ENCODE measurements at regions not wholly inside any gene's neighbourhood (a gene's known extent, or its start where the extent isn't known, plus 50 kb on each side); places are given as distances from the start of the nearest gene placed in this dataset.

DNA sequence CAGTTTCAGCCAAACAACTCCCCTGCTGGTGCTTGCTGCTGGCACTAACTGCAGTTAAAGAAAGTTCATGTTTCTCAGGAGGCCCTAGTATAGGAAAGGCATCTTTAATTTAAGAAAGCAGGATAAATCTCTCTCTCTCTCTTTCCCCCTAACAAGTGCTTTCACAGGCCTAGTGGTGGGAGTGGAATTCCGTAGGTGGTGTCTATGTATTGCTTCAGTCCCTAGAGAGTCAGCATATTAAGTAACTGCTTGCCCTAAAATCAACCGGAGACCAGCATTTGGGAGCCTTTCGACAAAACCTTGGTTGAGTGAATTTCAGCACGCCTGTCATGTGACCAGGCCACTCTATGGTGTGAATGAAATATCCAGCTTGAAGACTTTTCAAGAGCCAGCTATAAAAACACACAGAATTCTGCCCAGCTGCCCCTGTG is 169.2 kb upstream of the TGFBR2 start:
- DNase-seq: peak in 4 of 5 donors; percentile 49 to 82 (median 77)
- Histone ChIP-seq H3K27ac (ENCODE audit: low read depth in 2 of 2, low read length in 2 of 2) (no peak overlapping the region), H3K9me3 (ENCODE audit: control insufficient read depth in 2 of 3, insufficient read depth in 1 of 3, low read length in 3 of 3) (no peaks in the 10 kb centered on the region), H3K4me3 (ENCODE audit: low read length in 3 of 3) (no peak overlapping the region), H3K4me1 (ENCODE audit: control insufficient read depth in 2 of 3, insufficient read depth in 2 of 3, low read depth in 1 of 3, low read length in 3 of 3) (no peaks in the 10 kb centered on the region), H3K27me3 (ENCODE audit: control insufficient read depth, insufficient read depth, low read length) (no peaks in the 10 kb centered on the region), H3K9ac (ENCODE audit: low read length in 3 of 3) (no peak overlapping the region), H3K36me3 (ENCODE audit: control insufficient read depth in 2 of 3, insufficient read depth in 3 of 3, low read length in 3 of 3) (no peaks in the 10 kb centered on the region)
- no peak for TF ChIP-seq CTCF (IDR thresholded peaks at IDR 0.05; ENCODE audit: borderline replicate concordance, extremely low read depth, insufficient read depth)
- intact Hi-C loops (cut with DNase I): no loop called here
- FAIRE-seq: no peak

- Histone ChIP-seq H3K9ac (ENCODE audit: low read length in 3 of 3) (no peak overlapping the region), H3K9me3 (ENCODE audit: control insufficient read depth in 2 of 3, insufficient read depth in 1 of 3, low read length in 3 of 3) (no peaks in the 10 kb centered on the region), H3K27me3 (ENCODE audit: control insufficient read depth, insufficient read depth, low read length) (no peaks in the 10 kb centered on the region), H3K36me3 (ENCODE audit: control insufficient read depth in 2 of 3, insufficient read depth in 3 of 3, low read length in 3 of 3) (no peaks in the 10 kb centered on the region), H3K4me1 (ENCODE audit: control insufficient read depth in 2 of 3, insufficient read depth in 2 of 3, low read depth in 1 of 3, low read length in 3 of 3) (no peaks in the 10 kb centered on the region), H3K27ac (ENCODE audit: low read depth in 2 of 2, low read length in 2 of 2) (no peak overlapping the region), H3K4me3 (ENCODE audit: low read length in 3 of 3) (no peak overlapping the region)
- TF ChIP-seq CTCF (IDR thresholded peaks at IDR 0.05; ENCODE audit: borderline replicate concordance, extremely low read depth, insufficient read depth): no peak
- FAIRE-seq: no peak
- peak in 2 of 5 donors; percentile 26 to 40 for DNase-seq
- intact Hi-C loops (cut with DNase I): no loop called here
Observed at GRCh38 chr3:30438126-30438525, 168.3 kb upstream of the TGFBR2 start.

DNA sequence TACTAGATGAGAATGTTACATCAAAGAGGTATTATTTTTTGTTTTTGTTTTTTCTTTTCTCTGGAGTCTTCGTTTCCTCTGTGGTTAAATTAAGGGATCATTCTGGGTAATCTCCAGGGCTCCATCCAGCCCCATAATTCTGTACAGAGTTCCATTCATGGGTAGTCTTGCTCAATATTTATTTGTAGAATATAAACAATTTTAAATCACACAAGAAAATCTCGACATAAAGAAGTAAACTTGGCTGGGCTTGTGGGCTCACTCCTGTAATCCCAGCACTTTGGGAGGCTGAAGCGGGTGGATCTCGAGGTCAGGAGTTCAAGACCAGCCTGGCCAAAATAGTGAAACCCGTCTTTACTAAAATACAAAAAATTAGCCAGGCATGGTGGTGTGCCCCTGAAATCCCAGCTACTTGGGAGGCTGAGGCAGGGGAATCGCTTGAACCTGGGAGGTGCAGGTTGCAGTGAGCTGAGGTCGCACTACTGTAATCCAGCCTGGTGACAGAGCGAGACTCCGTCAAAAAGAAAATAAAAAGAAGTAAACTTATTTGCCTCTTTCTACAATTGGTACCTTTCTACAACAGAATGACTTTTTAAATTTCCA is 166.8 kb upstream of the TGFBR2 start:
- H3K36me3 ChIP-seq (ENCODE audit: control insufficient read depth in 2 of 3, insufficient read depth in 3 of 3, low read length in 3 of 3): no peaks in the 10 kb centered on the region
- intact Hi-C loops (cut with DNase I): no loop called here
- H3K27ac ChIP-seq (ENCODE audit: low read depth in 2 of 2, low read length in 2 of 2): no peak overlapping the region
- no peaks in the 10 kb centered on the region for H3K9me3 ChIP-seq (ENCODE audit: control insufficient read depth in 2 of 3, insufficient read depth in 1 of 3, low read length in 3 of 3)
- DNase-seq: no peak
- no peak overlapping the region for H3K9ac ChIP-seq (ENCODE audit: low read length in 3 of 3)
- H3K4me3 ChIP-seq (ENCODE audit: low read length in 3 of 3): no peak overlapping the region
- no peaks in the 10 kb centered on the region for H3K27me3 ChIP-seq (ENCODE audit: control insufficient read depth, insufficient read depth, low read length)
- FAIRE-seq: no peak
- peaks cover 0 to under 1% (median 0%) of the 10 kb centered on the region in 3 donors for H3K4me1 ChIP-seq (ENCODE audit: control insufficient read depth in 2 of 3, insufficient read depth in 2 of 3, low read depth in 1 of 3, low read length in 3 of 3)
- TF ChIP-seq CTCF (IDR thresholded peaks at IDR 0.05; ENCODE audit: borderline replicate concordance, extremely low read depth, insufficient read depth): no peak

GRCh38 chr3:30440147-30440604 is 166.2 kb upstream of the TGFBR2 start:
- intact Hi-C loops (cut with DNase I): no loop called here
- Histone ChIP-seq H3K27me3 (ENCODE audit: control insufficient read depth, insufficient read depth, low read length) (no peaks in the 10 kb centered on the region), H3K27ac (ENCODE audit: low read depth in 2 of 2, low read length in 2 of 2) (no peak overlapping the region), H3K36me3 (ENCODE audit: control insufficient read depth in 2 of 3, insufficient read depth in 3 of 3, low read length in 3 of 3) (no peaks in the 10 kb centered on the region), H3K9ac (ENCODE audit: low read length in 3 of 3) (no peak overlapping the region), H3K4me1 (ENCODE audit: control insufficient read depth in 2 of 3, insufficient read depth in 2 of 3, low read depth in 1 of 3, low read length in 3 of 3) (peaks cover 0 to 3% (median 0%) of the 10 kb centered on the region in 3 donors), H3K9me3 (ENCODE audit: control insufficient read depth in 2 of 3, insufficient read depth in 1 of 3, low read length in 3 of 3) (no peaks in the 10 kb centered on the region), H3K4me3 (ENCODE audit: low read length in 3 of 3) (no peak overlapping the region)
- FAIRE-seq (peak; percentile 23), DNase-seq (no peak)
- no peak for TF ChIP-seq CTCF (IDR thresholded peaks at IDR 0.05; ENCODE audit: borderline replicate concordance, extremely low read depth, insufficient read depth)
